Stimulated activated CD4-positive, alpha-beta T cell treated with anti-CD3 and anti-CD28 coated beads, TNF-alpha, amount 100 ng/mL, for 48 hours (primary cell): ENCODE measurements at regions not wholly inside any gene's neighbourhood (a gene's known extent, or its start where the extent isn't known, plus 50 kb on each side); places are given as distances from the start of the nearest gene placed in this dataset.
"Not testable (repeated sequence)": the region's sequence is repeated elsewhere in the genome, so short reads cannot be mapped to it uniquely, and the experiment has no call there.

Experiments used
- DNase-seq, 3 donors: peaks; one replicate each; pipeline ENCODE4 v3.0.0-alpha.2; 2020; ENCODE audit warnings: low read depth in 3 of 3

DNA sequence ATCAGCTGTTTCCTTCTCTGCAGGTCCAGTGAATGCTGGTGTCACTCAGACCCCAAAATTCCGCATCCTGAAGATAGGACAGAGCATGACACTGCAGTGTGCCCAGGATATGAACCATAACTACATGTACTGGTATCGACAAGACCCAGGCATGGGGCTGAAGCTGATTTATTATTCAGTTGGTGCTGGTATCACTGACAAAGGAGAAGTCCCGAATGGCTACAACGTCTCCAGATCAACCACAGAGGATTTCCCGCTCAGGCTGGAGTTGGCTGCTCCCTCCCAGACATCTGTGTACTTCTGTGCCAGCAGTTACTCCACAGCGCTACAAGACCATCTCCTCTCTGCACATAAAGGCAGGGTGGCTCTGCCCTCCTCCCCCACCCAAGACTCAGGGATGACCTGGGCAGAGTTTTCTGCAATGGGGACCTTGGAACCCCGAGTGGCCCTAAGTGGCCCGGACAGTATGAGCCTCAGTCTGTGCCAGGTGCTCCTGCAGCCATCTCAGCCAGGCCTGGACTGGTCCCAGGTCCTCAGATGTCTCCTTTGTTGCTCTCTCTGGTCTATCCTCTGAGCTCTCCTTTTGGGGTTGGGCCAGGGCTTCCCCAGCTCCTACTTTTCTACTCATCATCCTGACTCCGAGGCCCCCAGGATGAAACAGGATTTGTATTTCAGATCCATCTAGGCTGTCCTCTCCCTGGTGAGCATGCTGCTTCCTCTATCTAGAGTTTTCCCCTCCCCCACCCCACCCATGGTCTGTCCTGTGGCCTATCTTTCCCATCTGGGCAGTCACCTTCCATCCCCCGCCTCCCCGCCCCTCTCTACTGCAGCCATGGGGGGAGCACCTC is 212.1 kb upstream of the PRSS58 start:
- no peak for DNase-seq

DNA sequence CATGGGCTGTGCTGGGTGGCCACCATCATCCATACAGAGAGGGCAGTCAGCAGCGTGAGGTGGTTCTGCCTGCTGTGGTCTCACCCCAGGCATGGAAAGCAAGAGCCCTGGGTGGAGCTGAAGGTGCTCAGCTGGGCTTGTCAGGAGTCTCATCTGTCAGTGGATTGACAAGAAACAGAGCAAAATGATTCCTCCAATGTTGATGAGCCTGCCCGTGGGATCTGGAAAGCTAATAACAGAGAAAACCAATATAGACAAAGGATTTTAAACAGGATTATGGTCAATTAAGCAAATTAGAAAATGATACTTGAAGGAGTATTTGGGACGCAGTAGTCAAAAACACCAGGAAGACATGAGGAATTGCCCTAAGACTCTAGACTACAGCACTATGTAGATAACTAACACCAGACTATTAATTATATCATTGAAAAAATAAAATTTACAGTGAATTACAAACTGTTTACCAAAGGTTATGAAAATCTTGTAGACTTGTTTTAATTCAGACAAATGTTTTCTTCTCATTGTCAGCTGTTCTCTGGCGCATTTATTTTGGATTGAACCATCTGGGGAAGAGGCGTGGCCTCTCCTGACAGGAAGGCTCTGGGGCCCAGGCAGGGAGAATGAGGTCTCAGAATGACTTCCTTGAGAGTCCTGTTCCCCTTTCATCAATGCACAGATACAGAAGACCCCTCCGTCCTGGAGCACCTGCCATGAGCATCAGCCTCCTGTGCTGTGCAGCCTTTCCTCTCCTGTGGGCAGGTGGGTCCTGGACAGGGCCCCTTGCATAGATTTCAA is 211.2 kb upstream of the PRSS58 start:
- DNase-seq = no peak

DNA sequence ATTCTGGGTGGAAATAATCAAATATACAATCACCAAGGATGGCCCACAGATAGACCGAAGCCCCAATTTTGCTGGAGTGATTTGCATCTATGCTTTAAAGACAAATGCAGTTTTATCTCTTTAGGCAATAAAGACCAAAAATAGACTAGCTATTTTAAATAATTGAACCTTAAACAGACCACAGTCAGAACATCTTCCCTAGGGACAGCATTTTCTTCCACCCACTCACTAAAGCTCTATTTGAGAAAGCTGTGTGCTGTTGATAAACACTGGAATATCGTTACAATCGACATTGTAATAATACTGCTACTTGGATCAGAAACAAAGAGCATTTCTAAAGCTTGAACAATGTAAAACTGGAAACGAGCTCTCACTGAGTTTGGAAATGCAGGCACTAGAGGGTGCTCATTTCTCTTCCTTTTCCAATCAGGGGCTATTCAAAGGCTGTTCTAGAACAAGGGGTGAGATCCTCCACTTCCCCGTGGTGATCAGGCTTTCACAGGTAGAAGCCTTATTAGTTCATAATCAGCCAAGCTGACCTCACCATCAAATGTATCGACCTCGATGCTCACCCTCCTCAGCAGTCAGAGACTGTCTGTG is 209.3 kb upstream of the PRSS58 start:
- not testable (repeated sequence) for DNase-seq

DNA sequence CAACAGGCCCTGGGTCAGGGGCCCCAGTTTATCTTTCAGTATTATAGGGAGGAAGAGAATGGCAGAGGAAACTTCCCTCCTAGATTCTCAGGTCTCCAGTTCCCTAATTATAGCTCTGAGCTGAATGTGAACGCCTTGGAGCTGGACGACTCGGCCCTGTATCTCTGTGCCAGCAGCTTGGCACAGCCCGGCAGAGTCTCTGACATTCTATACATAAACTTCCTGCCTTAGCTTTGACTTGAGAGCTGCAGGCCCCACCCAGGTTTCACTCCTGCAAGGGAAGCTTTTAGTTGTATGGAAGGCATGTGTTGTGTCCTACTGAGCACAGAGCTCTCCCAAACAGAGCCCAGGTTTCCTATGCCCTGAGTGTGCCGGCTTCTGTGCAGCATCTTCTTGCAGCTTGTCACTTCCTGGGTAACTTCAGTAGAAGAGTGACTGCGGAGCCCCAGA is 205.6 kb upstream of the PRSS58 start:
- DNase-seq = no peak

DNA sequence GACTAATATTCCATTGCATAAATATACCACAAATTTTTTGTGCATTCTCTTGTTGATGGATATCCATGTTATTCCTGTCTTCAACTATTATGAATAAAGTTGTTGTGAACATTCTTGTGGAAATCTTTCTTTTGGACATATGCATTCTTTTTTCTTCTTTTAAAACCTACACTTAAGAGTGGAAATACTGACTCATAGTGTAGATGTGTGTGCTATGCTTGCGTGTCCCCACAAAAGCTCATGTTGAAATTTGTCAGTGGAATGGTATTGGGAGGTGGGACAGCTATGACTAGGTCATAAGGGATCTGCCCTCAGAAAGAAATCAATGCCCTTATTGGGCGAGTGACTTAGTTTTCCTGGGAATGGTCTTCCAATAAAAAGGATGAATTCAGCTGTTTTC is 203.6 kb upstream of the PRSS58 start:
- DNase-seq = no peak

DNA sequence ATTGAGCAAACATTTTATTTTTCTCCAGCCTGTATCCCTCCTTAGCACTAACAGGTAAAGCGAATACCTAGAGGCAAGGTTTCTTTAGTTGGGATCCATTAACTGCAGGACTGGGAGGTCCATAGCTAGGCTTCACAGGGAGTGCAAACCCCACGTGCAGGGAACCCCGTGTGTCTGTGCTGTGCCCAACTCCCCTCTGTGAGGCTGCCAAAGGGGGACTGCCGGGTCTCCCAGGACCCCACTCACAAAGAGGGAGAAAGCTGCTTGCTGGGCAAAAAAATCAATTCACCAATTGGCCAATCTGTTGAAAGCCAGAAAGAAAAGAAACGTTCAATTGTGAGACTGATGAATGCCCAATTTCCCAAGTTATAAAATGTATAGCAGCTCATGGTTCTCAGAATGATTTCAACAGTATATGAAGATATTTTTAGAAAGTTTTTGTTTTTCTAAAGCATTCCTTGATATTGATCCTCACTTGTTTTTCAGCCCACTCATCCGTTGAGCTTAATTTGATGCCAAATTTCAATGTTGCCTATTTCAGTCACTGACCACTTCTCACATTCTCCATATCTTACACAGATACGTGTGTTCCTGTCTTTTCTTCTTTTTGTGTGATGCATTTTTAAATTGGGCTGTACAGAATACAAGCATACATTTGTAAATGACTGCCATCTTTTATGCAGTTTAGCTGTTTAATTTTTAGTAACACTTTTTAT is 202.7 kb upstream of the PRSS58 start:
- no peak for DNase-seq

DNA sequence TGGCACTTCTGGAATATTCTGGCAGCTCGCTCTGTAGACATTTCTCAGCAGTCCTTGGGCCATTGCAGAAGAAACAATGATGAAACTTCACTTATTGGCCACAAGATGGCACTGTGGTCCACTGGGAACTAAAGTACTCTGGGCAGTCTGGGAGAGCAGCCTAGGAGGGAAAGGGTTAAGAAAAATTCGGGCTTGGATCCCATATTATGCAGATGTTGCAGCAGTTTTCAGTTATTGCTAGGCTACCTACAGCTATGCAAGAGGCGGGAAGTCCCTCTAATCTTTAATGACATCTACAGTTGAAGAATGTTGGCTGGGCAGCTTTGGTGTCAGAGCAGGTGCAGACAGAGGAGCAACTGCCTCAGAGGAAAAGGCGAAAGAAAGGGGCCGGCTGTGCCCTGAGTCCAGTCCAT is 201.7 kb upstream of the PRSS58 start:
- DNase-seq = no peak

DNA sequence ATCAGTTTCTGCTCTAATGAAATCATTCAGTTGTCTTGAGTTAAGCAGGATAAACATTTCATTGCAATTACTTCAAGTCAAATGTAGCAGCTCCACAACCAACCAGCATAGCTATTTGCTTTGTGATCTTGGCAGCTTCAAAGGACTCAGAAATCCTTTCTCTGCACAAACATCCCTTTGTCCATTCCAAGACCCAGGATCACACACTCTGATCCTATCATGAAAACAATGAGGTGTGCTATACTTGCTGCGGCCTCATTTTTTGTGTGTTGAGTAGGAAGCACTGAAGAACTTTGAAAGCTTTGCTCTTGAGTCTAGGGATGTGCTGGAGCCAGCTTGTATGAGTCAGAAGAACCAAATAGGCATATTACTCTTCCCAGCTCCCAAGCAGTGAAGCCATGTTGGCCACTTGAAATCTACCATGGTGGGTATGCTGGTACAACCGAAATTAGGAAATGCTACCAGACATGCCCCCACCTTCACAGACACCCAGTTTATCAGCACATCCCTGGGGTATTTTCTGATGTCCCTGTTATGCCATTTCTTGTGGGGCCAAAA is 199.4 kb upstream of the PRSS58 start:
- DNase-seq = no peak

DNA sequence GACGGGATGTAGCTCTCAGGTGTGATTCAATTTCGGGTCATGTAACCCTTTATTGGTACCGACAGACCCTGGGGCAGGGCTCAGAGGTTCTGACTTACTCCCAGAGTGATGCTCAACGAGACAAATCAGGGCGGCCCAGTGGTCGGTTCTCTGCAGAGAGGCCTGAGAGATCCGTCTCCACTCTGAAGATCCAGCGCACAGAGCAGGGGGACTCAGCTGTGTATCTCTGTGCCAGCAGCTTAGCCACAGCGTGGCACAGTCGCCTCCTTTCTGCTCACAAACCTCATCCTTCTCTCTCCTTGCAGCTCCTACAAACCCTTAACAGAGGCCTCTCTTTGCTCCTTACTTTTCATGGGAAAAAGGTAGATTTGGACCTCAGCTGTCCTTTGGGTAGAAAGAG is 197.5 kb upstream of the PRSS58 start:
- DNase-seq = no peak

DNA sequence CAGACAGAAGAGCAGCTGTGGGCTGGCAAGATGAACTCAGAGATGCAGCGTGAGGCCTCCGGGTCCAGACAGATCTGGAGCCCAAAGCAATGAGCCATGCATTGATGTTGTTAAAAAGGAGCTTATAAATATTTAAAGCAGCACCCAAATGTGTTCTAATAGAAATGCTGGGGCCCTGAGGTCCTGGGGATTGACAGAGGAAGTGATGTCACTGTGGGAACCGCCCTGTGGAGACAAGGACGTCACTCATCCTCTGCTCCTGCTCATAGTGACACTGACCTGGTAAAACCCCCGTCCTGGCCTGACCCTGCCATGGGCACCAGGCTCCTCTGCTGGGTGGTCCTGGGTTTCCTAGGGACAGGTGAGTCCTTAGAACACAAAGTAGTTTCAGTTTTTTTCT is 197.0 kb upstream of the PRSS58 start:
- no peak for DNase-seq

DNA sequence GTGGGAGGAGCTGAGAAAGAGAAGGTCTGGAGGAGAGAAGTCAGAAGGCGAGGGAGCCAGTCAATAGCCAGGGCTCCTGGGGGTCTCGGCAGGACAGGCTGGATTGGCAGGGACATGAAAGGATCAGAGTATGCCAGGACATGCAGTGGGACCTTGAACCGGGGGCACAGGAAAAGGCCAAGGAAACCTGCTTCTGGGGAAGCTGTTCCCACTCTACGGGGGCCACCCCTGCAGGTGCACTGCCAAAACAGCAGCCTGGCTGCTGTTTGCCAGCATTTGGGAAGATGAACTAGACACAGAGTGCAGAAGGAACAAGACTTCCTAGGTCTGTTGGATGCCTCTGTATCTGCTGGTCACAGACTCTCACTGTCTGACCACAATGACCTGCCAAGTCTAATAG is 194.9 kb upstream of the PRSS58 start:
- no peak for DNase-seq

DNA sequence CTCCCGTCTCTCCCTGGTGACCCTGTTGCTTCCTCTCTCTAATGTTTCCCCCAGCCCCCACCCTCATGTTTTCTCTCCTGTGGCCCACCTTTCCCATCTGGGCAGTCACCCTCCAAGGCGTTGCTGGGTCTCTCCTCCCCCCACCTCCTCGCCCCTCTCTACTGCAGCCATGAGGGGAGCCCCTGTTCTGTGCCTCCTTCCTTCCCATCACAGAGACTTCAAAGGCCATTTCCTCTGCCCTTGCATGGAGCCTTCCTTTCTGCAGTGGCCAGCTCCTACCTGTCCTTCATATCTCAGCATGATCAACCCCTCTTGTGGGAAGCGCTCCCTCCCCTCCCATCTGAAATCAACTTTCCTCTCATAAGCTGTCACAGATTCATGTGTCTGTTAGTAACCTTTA is 194.0 kb upstream of the PRSS58 start:
- DNase-seq = no peak

DNA sequence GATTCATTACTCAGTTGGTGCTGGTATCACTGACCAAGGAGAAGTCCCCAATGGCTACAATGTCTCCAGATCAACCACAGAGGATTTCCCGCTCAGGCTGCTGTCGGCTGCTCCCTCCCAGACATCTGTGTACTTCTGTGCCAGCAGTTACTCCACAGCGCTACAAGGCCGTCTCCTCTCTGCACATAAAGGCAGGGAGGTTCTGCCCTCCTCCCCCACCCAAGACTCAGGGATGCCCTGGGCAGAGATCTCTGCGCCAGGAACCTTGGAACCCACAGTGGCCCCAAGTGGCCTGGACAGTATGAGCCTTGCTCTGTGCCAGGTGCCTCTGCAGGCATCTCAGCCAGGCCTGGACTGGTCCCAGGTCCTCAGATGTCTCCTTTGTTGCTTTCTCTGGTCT is 193.4 kb upstream of the PRSS58 start:
- DNase-seq = no peak

DNA sequence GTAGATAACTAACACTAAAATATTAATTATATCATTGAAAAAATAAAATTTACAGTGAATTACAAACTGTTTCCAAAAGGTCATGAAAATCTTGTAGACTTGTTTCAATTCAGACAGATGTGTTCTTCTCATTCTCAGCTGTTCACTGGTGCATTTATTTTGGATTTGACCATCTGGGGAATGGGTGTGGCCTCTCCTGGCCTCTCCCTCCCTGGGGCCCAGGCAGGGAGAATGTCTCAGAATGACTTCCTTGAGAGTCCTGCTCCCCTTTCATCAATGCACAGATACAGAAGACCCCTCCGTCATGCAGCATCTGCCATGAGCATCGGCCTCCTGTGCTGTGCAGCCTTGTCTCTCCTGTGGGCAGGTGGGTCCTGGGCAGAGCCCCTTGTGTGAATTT is 192.8 kb upstream of the PRSS58 start:
- no peak for DNase-seq

DNA sequence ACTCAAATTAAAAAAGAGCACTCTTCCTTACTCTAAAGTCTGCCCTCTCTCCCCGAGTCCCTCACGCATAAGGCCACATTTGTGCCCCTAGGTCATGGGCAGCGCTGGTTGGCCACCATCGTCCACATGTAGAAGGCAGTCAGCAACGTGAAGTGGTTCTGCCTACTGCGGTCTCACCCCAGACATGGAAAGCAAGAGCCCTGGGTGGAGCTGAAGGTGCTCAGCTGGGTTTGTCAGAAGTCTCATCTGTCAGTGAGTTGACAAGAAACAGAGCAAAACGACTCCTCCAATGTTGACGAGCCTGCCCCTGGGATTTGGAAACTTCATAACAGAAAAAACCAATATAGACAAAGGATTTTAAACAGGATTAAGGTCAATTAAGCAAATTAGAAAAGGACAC is 192.3 kb upstream of the PRSS58 start:
- no peak for DNase-seq

DNA sequence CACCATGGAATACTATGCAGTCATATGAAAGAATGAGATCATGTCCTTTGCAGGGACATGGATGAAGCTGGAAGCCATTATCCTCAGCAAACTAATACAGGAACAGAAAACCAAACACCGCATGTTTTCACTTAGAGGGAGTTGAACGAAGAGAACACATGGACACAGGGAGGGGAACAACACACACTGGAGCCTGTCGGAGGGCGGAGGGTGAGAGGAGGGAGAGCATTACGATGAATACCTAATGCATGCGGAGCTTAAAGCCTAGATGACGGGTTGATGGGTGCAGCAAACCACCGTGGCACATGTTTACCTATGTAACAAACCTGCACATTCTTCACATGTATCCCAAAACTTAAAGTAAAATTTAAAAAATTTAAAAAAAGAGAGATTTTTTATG is 191.0 kb upstream of the PRSS58 start:
- DNase-seq = not testable (repeated sequence)

DNA sequence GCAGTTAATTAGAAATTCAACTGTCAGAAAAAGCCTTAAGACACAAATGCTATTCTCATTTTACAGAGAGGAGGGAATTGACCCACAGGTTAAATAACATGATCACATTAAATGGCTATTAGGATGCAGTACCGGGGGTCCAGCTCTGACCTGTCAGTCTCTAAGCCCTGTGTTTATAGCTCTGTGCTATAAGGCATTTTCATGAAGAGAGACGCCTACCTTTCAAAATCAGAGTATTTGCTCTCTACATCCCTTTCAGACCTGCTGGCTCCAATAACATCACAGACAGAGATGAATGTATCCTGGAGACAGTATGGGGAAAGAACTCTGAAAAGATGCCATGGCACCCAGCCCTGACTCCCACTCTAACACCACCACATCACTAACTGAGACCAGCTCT is 189.9 kb upstream of the PRSS58 start:
- no peak for DNase-seq

DNA sequence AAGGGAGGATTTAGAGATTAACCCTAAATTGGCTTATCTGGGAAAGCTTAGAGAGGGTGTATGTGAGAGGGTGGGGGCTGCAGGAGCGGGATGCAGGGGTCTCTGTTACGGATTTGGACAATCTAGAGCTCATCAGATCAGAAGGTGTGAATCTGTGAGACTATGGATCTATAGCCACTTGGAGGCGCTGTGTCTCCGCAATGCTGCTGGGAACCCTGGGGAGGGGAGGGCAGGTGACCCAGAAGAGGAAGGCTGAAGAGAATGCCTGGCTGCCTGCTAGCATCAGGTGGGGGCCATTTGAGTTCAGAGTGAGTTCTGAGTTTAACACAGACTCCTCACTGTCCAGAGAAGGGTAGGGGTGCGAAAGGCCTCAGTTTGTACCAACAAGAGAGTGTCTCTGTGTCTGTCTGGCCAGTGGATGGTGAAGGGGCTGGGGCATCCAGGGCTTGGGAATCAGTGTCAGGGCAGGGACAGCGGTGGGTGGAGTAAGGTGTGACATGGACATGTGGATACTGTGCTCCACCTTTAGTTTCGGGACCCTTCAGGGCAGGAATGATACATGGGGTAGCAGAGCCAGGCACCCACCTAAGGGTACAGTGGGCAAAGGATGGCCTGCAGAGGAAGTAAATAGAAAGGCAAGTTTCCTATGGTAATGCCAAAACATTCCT is 187.3 kb upstream of the PRSS58 start:
- DNase-seq = no peak

DNA sequence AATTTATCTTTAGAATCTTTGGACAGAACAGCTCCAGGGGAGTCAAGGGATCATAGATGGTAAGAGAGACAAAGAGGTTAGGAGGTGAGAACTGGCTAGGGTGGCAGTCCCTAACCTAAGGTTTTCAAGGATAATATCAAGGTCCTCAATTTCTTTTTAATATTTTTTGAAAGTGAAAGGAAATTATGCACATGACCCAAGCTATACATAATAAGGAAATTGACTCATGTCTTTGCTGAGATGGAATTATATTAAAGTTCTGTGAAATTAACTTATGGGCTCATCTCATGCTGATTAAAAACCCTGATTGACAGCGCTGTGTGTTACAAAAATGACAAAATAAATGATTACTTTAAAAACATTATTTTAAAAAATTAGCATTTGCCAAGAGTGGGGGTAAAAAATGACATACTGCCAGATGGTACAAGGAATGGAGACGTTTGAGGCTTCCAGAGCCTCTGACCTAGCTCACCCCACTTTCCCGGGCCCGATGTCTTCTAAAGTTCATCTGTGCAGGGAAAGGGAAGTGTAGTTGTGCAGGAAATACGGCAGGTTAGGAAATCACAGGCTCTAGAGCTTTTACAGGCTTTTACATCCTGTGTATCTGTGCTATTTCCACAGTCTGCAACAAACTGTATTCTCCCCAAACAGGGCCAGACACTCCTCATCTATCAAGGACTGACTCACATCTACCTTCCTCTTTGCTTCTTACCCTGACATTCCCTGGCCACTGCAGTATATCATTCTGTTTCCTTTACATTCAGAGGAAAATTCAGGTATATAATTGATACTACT is 185.6 kb upstream of the PRSS58 start:
- no peak for DNase-seq

DNA sequence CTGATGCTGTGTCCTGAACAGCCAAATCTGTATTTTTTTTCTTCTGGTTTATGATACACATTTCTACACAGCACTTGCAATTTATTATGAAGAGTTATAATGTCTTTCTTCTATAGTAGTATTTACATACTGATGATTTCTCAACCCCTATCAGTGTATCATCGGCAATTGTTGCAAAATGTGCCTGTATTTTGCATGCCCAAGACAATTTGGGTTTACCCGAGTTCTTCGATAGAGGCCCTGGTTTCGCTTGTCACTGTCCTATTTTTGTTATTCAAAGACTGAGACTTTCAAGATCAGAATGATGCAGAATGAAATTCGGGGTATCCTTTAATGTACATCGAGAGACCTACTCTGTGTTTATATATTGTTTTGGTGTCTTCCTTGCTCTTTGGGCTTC is 184.5 kb upstream of the PRSS58 start:
- no peak for DNase-seq
